K562 (cell line): ENCODE measurements at regions not wholly inside any gene's neighbourhood (a gene's known extent, or its start where the extent isn't known, plus 50 kb on each side); places are given as distances from the start of the nearest gene placed in this dataset.

Experiments used
- ATAC-seq: fragments of 200-7000 bp; cut with Tn5 transposase; 3 replicates; pipeline ENCODE4 v1.9.1; 2020; ENCODE audit warnings: moderate library complexity
- BruUV-seq: library from RNA; stranded (reverse); fragments of 400-500 nt; replicated peaks from 2 replicates; lab custom pipeline; 2021; lab: Mats Ljungman, UMichigan
- CTCF ChIA-PET: fragments of 300-600 bp; formaldehyde crosslinking; extraction: SDS; loops from one replicate; lab custom pipeline; 2021; ENCODE audit warnings: low intra/inter-chr PET ratio; lab: Yijun Ruan, JAX
- POLR2A ChIA-PET: fragments of 300-600, 350-650 bp; sonication (Branson Sonifier 250); formaldehyde crosslinking; extraction: SDS; loops from one replicate; lab custom pipeline; 2021; ENCODE audit warnings: antibody characterized with exemption, inconsistent platforms; lab: Yijun Ruan, JAX
- DNase-seq, 4 experiments: peaks; one replicate each; pipeline versions ENCODE4 v3.0.0 to v3.0.0-alpha.2; 2011 to 2018; ENCODE audit warnings: low spot score in 3 of 4, mixed read lengths in 3 of 4; ENCODE audit errors: extremely low read depth in 1 of 4
- FAIRE-seq: peaks from 2 replicates; lab custom pipeline; 2011; peaks lifted over from hg19 to GRCh38; lab: Jason Lieb, UNC
- H2AFZ ChIP-seq: 2 replicates; pipeline ENCODE4 v1.6.0; 2011; ENCODE audit warnings: low read depth, low read length, control low read depth, inconsistent platforms
- H3K27ac ChIP-seq: fragments of 200-600 bp; 3 replicates; pipeline ENCODE4 v1.8.0; 2011; ENCODE audit warnings: low read depth, mild to moderate bottlenecking, control low read depth, inconsistent platforms, low read length, moderate library complexity, mixed read lengths; ENCODE audit errors: extremely low read depth
- H3K27me3 ChIP-seq, 2 experiments: fragments of 300-600 bp in 1 of 2; 2 replicates in 1 of 2; 3 replicates in 1 of 2; pipeline versions ENCODE4 v1.6.0 to v1.8.0; 2011; ENCODE audit warnings: inconsistent platforms in 2 of 2, low read length in 2 of 2, mild to moderate bottlenecking in 1 of 2, mixed read lengths in 1 of 2, moderate library complexity in 1 of 2; ENCODE audit not compliant: control insufficient read depth in 2 of 2, insufficient read depth in 2 of 2
- H3K36me3 ChIP-seq: fragments of 300-600 bp; 3 replicates; pipeline ENCODE4 v1.8.0; 2011; ENCODE audit warnings: mild to moderate bottlenecking, low read length, inconsistent platforms; ENCODE audit not compliant: control insufficient read depth, insufficient read depth
- H3K4me1 ChIP-seq, 2 experiments: fragments of 200-600 bp in 1 of 2; replicated peaks in 1 of 2; 2 replicates in 1 of 2; 3 replicates in 1 of 2; pipeline versions ENCODE4 v1.5.1 to v1.8.0; 2011; ENCODE audit warnings: inconsistent platforms in 2 of 2, low read length in 2 of 2, mild to moderate bottlenecking in 1 of 2, mixed read lengths in 1 of 2, moderate library complexity in 1 of 2; ENCODE audit not compliant: control insufficient read depth in 2 of 2, insufficient read depth in 2 of 2
- H3K4me2 ChIP-seq: 2 replicates; pipeline ENCODE4 v1.6.1; 2011; ENCODE audit warnings: low read length, control low read depth, inconsistent platforms, mixed read lengths; ENCODE audit not compliant: insufficient read depth
- H3K4me3 ChIP-seq: fragments of 200-600 bp; sonication (generic), shearing (Covaris generic); 2 replicates; pipeline ENCODE4 v1.5.1; 2016; ENCODE audit warnings: control low read depth, inconsistent platforms
- H3K79me2 ChIP-seq: fragments of 200-600 bp; 3 replicates; pipeline ENCODE4 v1.8.0; 2011; ENCODE audit warnings: low read length, inconsistent platforms; ENCODE audit not compliant: control insufficient read depth, insufficient read depth
- H3K9ac ChIP-seq, 2 experiments: 2 replicates each; pipeline versions ENCODE4 v1.6.0 to v1.6.1; 2011; ENCODE audit warnings: low read depth in 2 of 2, low read length in 2 of 2, control low read depth in 1 of 2, inconsistent platforms in 1 of 2, mild to moderate bottlenecking in 1 of 2, mixed read lengths in 1 of 2; ENCODE audit not compliant: insufficient read depth in 1 of 2
- H3K9me1 ChIP-seq: one replicate; pipeline ENCODE4 v1.6.0; 2011; ENCODE audit warnings: inconsistent platforms, mild to moderate bottlenecking, low read length, moderate library complexity; ENCODE audit not compliant: control insufficient read depth, insufficient read depth
- H3K9me3 ChIP-seq: replicated peaks from 2 replicates; pipeline ENCODE4 v1.5.1; 2011; ENCODE audit warnings: low read depth, low read length, inconsistent platforms; ENCODE audit not compliant: control insufficient read depth, insufficient read depth
- H4K20me1 ChIP-seq: replicated peaks from 2 replicates; pipeline ENCODE4 v1.6.1; 2011; ENCODE audit warnings: low read length, inconsistent platforms, mixed read lengths; ENCODE audit not compliant: control insufficient read depth, insufficient read depth
- CREBBP ChIP-seq: IDR thresholded peaks from one replicate; pipeline ENCODE4 v1.6.1; 2012; ENCODE audit warnings: low read depth, mild to moderate bottlenecking, control low read depth, inconsistent platforms, low read length
- EP300 ChIP-seq: IDR thresholded peaks from 2 replicates; pipeline ENCODE4 v1.6.1; 2012; ENCODE audit warnings: low read length, improper control_type of control experiment
- HSF4 ChIP-seq: fragments of 250-450 bp; sonication (Bioruptor Pico); IDR thresholded peaks from 2 replicates; pipeline ENCODE4 v2.1.2; 2022; ENCODE audit warnings: mild to moderate bottlenecking, moderate library complexity, borderline replicate concordance
- KDM1A ChIP-seq, 2 experiments: fragments of 450-650 bp; IDR thresholded peaks; 2 replicates each; pipeline ENCODE4 v1.6.1; 2016; ENCODE audit warnings: mild to moderate bottlenecking in 2 of 2
- KDM5B ChIP-seq: fragments of 200-600 bp; sonication (generic); IDR thresholded peaks from 2 replicates; pipeline ENCODE4 v1.6.1; 2012; ENCODE audit warnings: low read depth, mild to moderate bottlenecking, moderate library complexity, low read length, control low read depth, inconsistent platforms; ENCODE audit not compliant: insufficient replicate concordance
- MAFG ChIP-seq: fragments of 450-650 bp; conservative IDR thresholded peaks from 2 replicates; pipeline ENCODE4 v1.6.1; 2016; ENCODE audit warnings: missing genetic modification characterization, missing compliant biosample characterization
- NR3C1 ChIP-seq: sonication (generic); formaldehyde crosslinking; IDR thresholded peaks from 2 replicates; pipeline ENCODE4 v1.8.1; 2022; ENCODE audit warnings: missing genetic modification reagents
- RNF219 ChIP-seq: fragments of 250-450 bp; sonication (Bioruptor Pico); IDR thresholded peaks from 2 replicates; pipeline ENCODE4 v1.5.0; 2022; ENCODE audit warnings: mild to moderate bottlenecking
- SETDB1 ChIP-seq: IDR thresholded peaks from one replicate; pipeline ENCODE4 v1.6.1; 2012; ENCODE audit warnings: low read length, control low read depth, inconsistent platforms
- TAL1 ChIP-seq: fragments of 450-650 bp; IDR thresholded peaks from 2 replicates; pipeline ENCODE4 v1.6.1; 2016; ENCODE audit warnings: mild to moderate bottlenecking
- TEAD1 ChIP-seq, 2 experiments: fragments of 450-650 bp in 1 of 2; sonication (generic) in 1 of 2; formaldehyde crosslinking; IDR thresholded peaks; 2 replicates each; pipeline versions ENCODE4 v1.4.0 to v1.8.0; 2020 to 2022; ENCODE audit warnings: mild to moderate bottlenecking in 2 of 2, missing genetic modification reagents in 1 of 2
- TEAD4 ChIP-seq, 2 experiments: sonication (generic) in 1 of 2; formaldehyde crosslinking in 1 of 2; IDR thresholded peaks; 2 replicates each; pipeline versions ENCODE4 v1.6.1 to v1.8.0; 2012 to 2022; ENCODE audit warnings: borderline replicate concordance in 1 of 2, inconsistent platforms in 1 of 2, low read length in 1 of 2, mild to moderate bottlenecking in 1 of 2, missing genetic modification reagents in 1 of 2
- ZNF609 ChIP-seq: sonication (generic); formaldehyde crosslinking; IDR thresholded peaks from 2 replicates; pipeline ENCODE4 v1.8.1; 2023; ENCODE audit warnings: missing genetic modification reagents, mild to moderate bottlenecking, borderline replicate concordance
- ZZZ3 ChIP-seq: fragments of 450-650 bp; IDR thresholded peaks from 2 replicates; pipeline ENCODE4 v1.6.1; 2016; ENCODE audit warnings: antibody characterized with exemption, mild to moderate bottlenecking, moderate library complexity
- WGBS: fragments of 100-300 bp; shearing (Covaris generic); methylation state at CpG from one replicate; pipeline ENCODE4 v1.1.6; 2016; ENCODE audit warnings: low coverage, mixed read lengths; ENCODE audit not compliant: insufficient coverage; ENCODE audit errors: missing lambda C conversion rate; 5-methylcytosine and 5-hydroxymethylcytosine counted together
- in situ Hi-C: fragments of 300-500 bp; cut with MboI; formaldehyde crosslinking; loops from 4 replicates; pipeline ENCODE4 v1.15.0; 2018; ENCODE audit warnings: inconsistent platforms, mixed read lengths
- intact Hi-C: fragments of 100-400 bp; cut with micrococcal nuclease; formaldehyde crosslinking; loops from 2 replicates; pipeline ENCODE4 v1.14.2; 2022

DNA sequence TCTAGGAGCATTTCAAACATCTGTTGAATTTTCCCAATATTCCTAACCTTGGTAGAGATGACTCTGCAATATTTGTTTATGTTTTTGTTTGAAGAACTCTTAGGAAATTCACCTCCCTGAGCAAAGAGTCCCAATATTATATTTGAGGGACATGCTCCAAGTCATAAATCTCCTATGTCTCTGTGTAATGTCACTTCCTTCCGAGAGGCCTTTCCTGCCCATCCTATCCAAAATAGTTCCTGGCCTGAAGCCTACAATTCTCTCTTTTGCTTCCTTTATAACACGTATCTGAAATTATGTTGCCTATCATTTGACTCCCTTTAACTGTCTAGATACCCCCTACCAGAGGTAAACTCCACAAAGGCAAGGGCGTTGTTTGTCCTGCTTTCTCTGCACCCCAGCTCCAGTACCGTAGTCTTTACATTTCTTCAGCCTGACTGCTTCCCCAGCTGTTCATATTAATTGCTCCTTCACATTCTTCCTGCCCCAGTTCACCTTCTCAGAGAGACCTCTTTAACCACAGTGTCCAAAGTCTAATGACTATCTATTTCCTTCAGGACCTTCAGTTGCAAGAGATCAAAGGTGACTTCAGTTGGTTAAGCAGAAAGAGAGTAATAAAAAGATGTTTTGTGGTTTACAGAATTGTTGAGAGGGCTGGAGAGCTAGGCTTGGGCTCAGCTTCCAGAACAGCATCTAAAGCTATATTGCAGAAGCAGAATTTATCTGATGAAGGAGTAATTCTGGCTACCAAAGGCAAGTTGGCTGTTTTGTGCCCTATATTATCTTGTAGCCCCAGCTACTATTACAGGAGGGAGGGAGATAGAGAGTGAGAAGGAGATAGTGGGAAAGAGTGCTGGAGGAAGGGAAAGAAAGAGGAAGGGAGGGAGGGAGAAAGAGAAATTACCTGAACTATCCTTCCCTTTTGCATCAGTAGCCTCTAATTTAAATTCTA lies 109.3 kb upstream of the TMEM161B start:
- Histone ChIP-seq H3K27me3 (no peaks in the 10 kb centered on the region), H3K9me3 (peaks cover 9% of the 10 kb centered on the region), H3K36me3 (no peaks in the 10 kb centered on the region), H3K9me1 (no peaks in the 10 kb centered on the region), H2AFZ (peak overlapping the region; percentile 34; the same call in 1 of the 2 replicates), H3K4me3 (no peak overlapping the region), H3K27ac (peak overlapping the region; percentile 37), H4K20me1 (no peaks in the 10 kb centered on the region), H3K9ac (no peak overlapping the region), H3K4me1 (peaks cover 0 to 10% of the 10 kb centered on the region in 2 experiments; a peak in 3 of 5 replicates), H3K4me2 (0 out of 2 replicates have a peak overlapping the region, but pooled peaks have one; percentile 26), H3K79me2 (no peaks in the 10 kb centered on the region)
- ChIA-PET CTCF (no interaction called here), POLR2A (interaction anchor here (1.2 kb wide), 1 partner anchor 19 kb away, joined by 4 read pairs; no protein-coding TSS in a partner anchor)
- WGBS = 0% methylated on average over 4 of the region's 4 CpGs
- FAIRE-seq = peak; percentile 64
- peak in 2 of 4 experiments; percentile 19 to 35 for DNase-seq
- intact Hi-C loops (loop anchor here (10.0 kb wide), 1 partner anchor 233 kb away; no protein-coding TSS in a partner anchor), in situ Hi-C loops (no loop called here)
- peak; percentile 81 for ATAC-seq
- BruUV-seq = no TSS peak
- peak; percentile 31 to 40; a peak in 2 of 4 replicates for TF ChIP-seq KDM1A (IDR thresholded peaks at IDR 0.05)
- TF ChIP-seq HSF4 (CRISPR knock-in tag) = no peak
- peak; percentile 23; the same call in 1 of the 2 replicates for TF ChIP-seq EP300
- TF ChIP-seq TEAD1 (CRISPR knock-in tag; IDR thresholded peaks at IDR 0.05) = peak in 1 of 2 experiments; percentile 90; a peak in 2 of 4 replicates
- TF ChIP-seq TAL1 = peak; percentile 57
- no peak for TF ChIP-seq NR3C1 (CRISPR knock-in tag)
- peak; percentile 40; the same call in 1 of the 2 replicates for TF ChIP-seq MAFG (tag)
- peak; percentile 58; the same call in 1 of the 2 replicates for TF ChIP-seq ZNF609 (CRISPR knock-in tag)
- TF ChIP-seq KDM5B = no peak
- peak; percentile 84 for TF ChIP-seq TEAD4 (IDR thresholded peaks at IDR 0.05; ENCODE audit: low read length)
- no peak for TF ChIP-seq TEAD4 (CRISPR knock-in tag; IDR thresholded peaks at IDR 0.05; ENCODE audit: borderline replicate concordance)
- no peak for TF ChIP-seq RNF219 (CRISPR knock-in tag)
- TF ChIP-seq SETDB1 = no peak
- TF ChIP-seq ZZZ3 = no peak
- no peak for TF ChIP-seq CREBBP
